Stimulated activated memory B cell treated with anti-CD40 and anti-IgM and Interleukin-4, amounts not matched to agents 10 μg/mL and 1 μg/mL and 100 μg/mL, for 72 hours (primary cell): ENCODE measurements at regions not wholly inside any gene's neighbourhood (a gene's known extent, or its start where the extent isn't known, plus 50 kb on each side); places are given as distances from the start of the nearest gene placed in this dataset.

Experiments
- ATAC-seq: fragments of 150-1000 bp; cut with Tn5 transposase; 2 replicates; pipeline ENCODE4 v1.10.0; 2021
- H3K27ac Mint-ChIP-seq: one replicate; pipeline ENCODE4 v1.8.0; 2022; ENCODE audit warnings: mild to moderate bottlenecking, mixed read lengths
- H3K27me3 Mint-ChIP-seq: one replicate; pipeline ENCODE4 v1.8.0; 2022; ENCODE audit warnings: mixed read lengths
- H3K36me3 Mint-ChIP-seq: one replicate; pipeline ENCODE4 v1.8.0; 2022; ENCODE audit warnings: mixed read lengths
- H3K4me1 Mint-ChIP-seq: one replicate; pipeline ENCODE4 v1.8.0; 2022; ENCODE audit warnings: mixed read lengths
- H3K4me3 Mint-ChIP-seq: one replicate; pipeline ENCODE4 v1.8.0; 2022; ENCODE audit warnings: mild to moderate bottlenecking, moderate library complexity, mixed read lengths
- H3K9me3 Mint-ChIP-seq: one replicate; pipeline ENCODE4 v1.8.0; 2022; ENCODE audit warnings: mixed read lengths

DNA sequence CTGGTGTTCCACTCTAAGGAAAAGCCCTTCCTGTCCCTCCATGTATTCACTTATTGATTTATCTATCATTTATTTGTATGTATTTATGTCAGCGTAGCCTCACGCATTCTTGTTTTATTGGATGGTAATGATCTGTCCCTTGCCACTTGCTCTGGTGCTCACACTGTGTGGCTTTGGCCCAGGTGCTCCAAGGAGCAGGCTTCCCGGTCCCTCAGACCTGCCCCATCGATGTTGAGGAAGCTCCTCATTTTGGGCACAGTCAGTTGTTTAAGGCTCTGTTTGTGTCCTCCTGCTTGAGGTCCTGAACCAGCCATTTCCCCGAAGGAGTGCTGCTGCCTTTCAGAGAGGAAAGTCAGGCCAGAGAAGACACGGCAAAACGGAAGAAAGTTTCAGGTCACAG is 1485.4 kb downstream of the TBC1D22A start:
- Mint-ChIP-seq H3K4me1 (no peaks in the 10 kb centered on the region), H3K27ac (no peak overlapping the region), H3K27me3 (peaks cover 30% of the 10 kb centered on the region), H3K4me3 (no peak overlapping the region), H3K36me3 (no peaks in the 10 kb centered on the region), H3K9me3 (no peaks in the 10 kb centered on the region)
- ATAC-seq = no peak

DNA sequence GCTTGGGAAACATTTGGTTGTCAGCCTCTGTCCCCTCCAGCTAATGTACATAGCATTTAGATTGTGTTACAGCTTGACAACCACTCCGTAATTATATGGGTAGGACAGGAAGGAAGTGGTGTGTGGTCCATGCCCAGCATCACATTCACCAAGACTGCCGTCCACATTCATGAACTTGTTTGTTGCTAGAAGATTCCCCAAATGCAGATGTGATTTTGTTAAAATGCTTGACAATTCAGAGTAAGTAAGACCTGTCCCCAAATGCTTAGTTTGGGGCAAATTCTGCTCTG is 1482.7 kb downstream of the TBC1D22A start:
- H3K27ac Mint-ChIP-seq = no peak overlapping the region
- ATAC-seq = no peak
- H3K9me3 Mint-ChIP-seq = no peaks in the 10 kb centered on the region

DNA sequence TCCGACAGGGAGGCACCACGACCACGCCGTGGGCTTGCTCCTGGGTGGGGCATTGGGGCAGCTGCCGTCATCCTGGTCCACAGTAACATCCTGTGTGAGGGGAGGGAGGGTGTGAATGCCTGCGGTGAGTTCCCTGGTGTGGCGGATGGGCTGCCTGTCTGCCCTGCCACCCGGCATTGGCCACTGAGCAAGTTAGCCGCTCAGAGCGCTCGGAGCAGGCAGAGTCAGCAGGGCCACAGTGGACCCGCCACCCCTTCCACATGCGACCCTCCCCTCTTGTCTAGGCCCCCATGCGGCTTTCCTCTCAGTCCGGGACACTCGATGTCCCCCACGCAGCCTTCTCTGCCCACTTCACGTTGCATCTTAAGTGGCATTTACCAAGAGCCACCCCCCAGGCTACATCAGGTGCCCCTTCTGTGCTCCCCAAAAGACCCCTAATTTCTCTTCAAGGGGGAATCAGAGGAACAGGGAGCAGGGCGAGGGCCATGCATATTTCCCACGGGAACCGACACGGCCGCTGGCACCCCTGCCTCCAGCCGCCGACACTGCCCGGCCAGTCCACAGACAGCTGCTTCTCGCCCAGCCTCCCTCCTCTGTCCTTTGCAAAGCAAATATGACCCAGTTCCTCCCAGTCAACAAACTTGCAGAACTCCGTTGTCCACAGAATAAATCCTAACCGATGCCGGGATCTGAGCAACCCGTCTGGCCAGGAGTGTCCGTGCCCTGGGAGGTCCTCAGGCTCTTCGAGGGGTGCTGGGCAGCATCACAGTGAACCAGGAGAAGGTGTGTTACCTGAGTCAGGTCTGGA is 1482.1 kb downstream of the TBC1D22A start:
- H3K4me3 Mint-ChIP-seq = no peak overlapping the region
- no peaks in the 10 kb centered on the region for H3K36me3 Mint-ChIP-seq
- H3K27me3 Mint-ChIP-seq = peaks cover 19% of the 10 kb centered on the region
- no peak overlapping the region for H3K27ac Mint-ChIP-seq
- no peaks in the 10 kb centered on the region for H3K9me3 Mint-ChIP-seq
- no peaks in the 10 kb centered on the region for H3K4me1 Mint-ChIP-seq
- no peak for ATAC-seq

More for the DNA sequence above, 1482.7 kb downstream of the TBC1D22A start:
- Mint-ChIP-seq H3K4me3 (no peak overlapping the region), H3K4me1 (no peaks in the 10 kb centered on the region), H3K27me3 (peaks cover 14% of the 10 kb centered on the region), H3K36me3 (no peaks in the 10 kb centered on the region)

DNA sequence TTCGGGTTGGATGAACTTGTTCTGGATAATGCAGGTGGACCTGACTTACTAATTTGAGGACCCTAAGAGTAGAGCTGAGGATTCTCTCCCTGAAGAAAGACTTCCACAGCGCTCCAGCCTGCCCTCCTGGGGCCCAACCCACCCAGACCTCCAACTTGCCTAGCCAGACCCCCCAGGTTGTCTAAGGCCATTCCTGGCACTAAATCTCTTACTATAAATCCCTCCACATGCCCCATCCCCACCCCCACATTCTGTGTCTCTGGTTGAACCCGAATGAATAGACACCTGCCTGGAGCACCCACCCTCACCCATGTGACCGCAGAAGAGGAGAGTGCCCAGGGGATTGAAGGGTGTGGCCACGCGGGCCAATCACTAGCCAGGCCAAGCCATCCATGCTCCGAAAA is 1480.0 kb downstream of the TBC1D22A start:
- ATAC-seq = no peak
- no peaks in the 10 kb centered on the region for H3K36me3 Mint-ChIP-seq
- H3K4me3 Mint-ChIP-seq = no peak overlapping the region
- peaks cover 5% of the 10 kb centered on the region for H3K4me1 Mint-ChIP-seq
- no peak overlapping the region for H3K27ac Mint-ChIP-seq
- peaks cover 17% of the 10 kb centered on the region for H3K27me3 Mint-ChIP-seq
- H3K9me3 Mint-ChIP-seq = no peaks in the 10 kb centered on the region

DNA sequence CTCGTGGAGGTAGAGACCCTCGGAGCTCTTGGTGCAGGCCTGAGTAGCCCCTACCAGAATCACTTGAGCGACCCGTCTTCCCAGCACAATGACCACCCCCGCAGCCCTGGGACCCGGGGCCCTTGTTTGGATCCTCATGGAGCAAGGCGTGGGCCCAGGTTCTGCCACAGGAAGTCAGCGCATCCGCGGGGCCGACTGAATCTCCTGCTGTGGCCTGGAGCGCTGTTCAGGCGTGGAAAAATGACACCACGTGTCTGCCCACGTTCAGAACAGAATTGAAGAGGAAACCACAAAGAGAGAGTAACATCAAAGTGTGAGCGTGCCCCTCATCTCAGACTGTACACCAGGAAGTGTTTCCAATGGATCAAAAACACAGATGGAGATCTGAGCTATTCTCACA is 1479.2 kb downstream of the TBC1D22A start:
- H3K27ac Mint-ChIP-seq = no peak overlapping the region
- H3K4me1 Mint-ChIP-seq = peaks cover 5% of the 10 kb centered on the region
- H3K9me3 Mint-ChIP-seq = no peaks in the 10 kb centered on the region
- peaks cover 17% of the 10 kb centered on the region for H3K27me3 Mint-ChIP-seq
- no peaks in the 10 kb centered on the region for H3K36me3 Mint-ChIP-seq
- no peak for ATAC-seq
- no peak overlapping the region for H3K4me3 Mint-ChIP-seq

DNA sequence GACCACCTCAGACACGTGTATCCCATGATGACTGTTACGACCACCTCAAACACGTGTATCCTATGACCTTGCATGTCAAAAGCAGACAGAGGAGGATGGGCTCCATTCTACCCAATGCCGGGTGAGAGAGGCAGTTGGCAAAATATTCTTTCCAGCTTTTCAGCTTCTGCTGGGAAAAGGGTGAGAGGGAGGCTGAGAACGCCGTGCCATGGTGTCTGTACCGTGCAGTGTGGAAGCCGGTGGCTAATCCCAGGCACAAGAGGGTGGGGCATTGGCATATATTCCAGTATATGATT is 1478.4 kb downstream of the TBC1D22A start:
- peaks cover 5% of the 10 kb centered on the region for H3K4me1 Mint-ChIP-seq
- no peak overlapping the region for H3K27ac Mint-ChIP-seq
- no peaks in the 10 kb centered on the region for H3K36me3 Mint-ChIP-seq
- H3K9me3 Mint-ChIP-seq = no peaks in the 10 kb centered on the region
- H3K27me3 Mint-ChIP-seq = peaks cover 17% of the 10 kb centered on the region
- no peak overlapping the region for H3K4me3 Mint-ChIP-seq
- ATAC-seq = no peak

DNA sequence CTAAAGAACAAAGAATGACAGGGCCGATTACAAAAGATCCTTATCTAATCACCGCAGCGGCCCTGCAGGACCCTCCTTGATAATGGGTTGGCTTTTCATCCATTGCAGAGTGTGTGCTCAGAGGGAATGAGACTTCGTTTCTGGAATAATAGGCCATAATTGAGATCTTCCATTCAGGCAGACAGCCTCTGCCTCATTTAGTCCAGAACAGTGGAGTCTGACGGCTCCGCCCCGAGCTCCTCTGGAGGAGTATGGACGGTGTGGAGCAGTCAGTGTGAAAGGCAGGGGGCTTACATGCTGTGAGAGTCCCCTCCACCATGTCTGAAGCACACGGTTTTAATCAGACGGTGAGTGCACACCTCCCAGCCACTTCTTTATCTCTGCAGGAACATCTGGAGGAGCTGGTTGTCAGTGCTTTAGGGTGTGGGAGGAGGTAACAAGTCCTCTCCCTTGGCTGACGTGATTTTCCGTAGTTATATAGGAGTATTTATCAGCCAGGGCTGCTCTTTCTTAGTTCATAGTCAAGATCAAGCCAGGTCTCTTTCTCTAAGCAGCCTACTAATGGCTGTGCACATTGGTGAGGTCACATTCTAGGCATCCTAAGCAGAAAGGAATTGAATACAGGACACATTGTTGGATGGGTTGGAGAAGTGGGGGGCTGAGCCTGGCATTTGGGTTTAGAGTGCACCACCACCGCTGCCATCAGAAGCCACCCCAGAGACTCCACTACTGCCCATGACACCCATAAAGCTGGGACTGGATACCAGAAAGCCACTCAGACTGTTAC is 1477.9 kb downstream of the TBC1D22A start:
- no peak overlapping the region for H3K4me3 Mint-ChIP-seq
- peaks cover under 1% of the 10 kb centered on the region for H3K36me3 Mint-ChIP-seq

DNA sequence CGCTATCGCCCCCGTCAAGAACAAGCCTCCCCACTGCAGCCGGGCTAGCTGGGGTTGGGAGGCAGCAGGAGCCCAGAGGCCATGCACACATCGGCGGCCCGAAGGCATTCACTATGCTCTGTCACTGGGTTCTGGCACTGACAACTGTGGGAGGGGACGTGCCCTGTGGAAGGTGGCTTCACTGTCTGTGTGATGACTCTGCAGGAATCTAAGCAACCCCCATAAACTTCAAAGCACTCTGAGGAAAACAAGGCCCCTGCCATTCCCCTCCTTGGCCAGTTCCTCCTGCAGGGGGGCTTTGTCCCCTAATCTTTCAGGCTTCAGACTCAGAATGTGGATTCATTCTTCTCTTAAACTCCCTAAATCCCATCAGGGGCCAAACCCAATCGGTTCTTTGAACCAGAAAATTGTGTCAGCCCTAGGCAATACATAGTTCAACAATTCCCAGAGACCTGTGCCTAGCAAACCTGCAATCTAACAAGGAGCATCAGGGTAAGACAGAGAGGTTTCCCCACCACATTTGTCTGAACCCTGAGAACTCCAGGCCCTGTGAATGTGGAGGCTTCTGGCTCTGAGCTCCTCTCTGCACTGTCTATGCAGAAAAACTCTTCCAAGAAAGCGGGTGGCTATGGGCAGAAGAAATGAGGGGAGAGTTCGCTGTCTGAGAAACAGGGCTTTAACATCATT is 1477.2 kb downstream of the TBC1D22A start:
- Mint-ChIP-seq H3K27me3 (peaks cover 27% of the 10 kb centered on the region), H3K9me3 (peaks cover 3% of the 10 kb centered on the region), H3K27ac (no peak overlapping the region), H3K4me1 (peaks cover 5% of the 10 kb centered on the region), H3K4me3 (no peak overlapping the region), H3K36me3 (peaks cover 6% of the 10 kb centered on the region)
- no peak for ATAC-seq

More for the DNA sequence above, 1477.9 kb downstream of the TBC1D22A start:
- Mint-ChIP-seq H3K27me3 (peaks cover 20% of the 10 kb centered on the region), H3K9me3 (no peaks in the 10 kb centered on the region), H3K27ac (no peak overlapping the region), H3K4me1 (peaks cover 5% of the 10 kb centered on the region)
- ATAC-seq = no peak

DNA sequence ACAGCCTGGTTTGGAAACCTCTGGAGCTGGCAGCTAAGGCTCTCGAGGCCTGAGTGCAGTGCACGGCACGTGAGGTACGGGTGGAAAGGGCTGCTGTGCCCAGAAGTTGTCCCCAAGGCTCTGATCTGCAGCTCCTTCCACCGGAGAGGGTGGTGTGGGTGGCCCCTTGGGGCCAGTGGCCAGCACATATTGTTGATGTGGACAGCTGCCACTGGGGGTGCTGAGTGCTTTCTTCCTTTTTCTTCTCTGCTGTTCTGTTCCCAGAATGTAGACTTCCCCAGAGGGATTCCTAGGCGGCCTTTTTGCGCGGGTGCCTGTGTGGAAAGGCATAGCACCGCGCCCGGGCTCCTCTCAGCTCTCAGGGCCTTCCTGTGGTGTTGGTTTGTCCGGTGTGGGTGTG is 1476.5 kb downstream of the TBC1D22A start:
- H3K27ac Mint-ChIP-seq = no peak overlapping the region
- H3K27me3 Mint-ChIP-seq = peaks cover 27% of the 10 kb centered on the region
- peaks cover 4% of the 10 kb centered on the region for H3K9me3 Mint-ChIP-seq

DNA sequence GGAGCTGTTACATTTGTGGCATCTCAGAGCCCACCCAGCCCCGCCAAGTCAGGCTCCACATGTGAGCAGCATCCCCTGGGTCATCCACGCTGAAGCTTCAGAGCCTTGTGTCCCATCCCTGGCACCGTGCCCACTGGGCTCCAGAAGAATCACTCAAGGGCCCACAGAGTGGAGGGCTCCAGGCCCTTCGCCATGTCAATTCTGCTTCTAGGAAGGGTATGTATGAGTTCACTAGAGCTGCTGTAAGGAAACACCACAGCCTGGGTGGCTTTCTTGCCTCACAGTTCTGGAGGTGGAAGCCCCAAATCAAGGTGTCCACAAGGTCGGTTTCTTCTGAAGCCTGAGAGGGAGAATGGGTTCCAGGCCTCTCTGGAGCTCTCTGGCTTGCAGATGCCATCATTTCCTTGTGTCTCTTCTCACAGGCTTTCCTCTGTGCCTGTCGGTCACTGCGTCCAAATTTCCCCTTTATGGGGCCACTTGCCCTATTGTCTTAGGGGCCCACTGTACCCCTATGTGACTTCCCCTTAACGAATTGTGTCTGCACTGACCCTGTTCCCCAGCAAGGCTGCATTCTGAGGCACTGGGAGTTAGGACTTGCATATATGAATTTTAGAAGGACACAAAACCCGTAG is 1476.0 kb downstream of the TBC1D22A start:
- ATAC-seq = no peak
- Mint-ChIP-seq H3K36me3 (peaks cover 6% of the 10 kb centered on the region), H3K27me3 (peaks cover 27% of the 10 kb centered on the region), H3K9me3 (peaks cover 9% of the 10 kb centered on the region), H3K4me3 (no peak overlapping the region), H3K27ac (no peak overlapping the region), H3K4me1 (peaks cover 5% of the 10 kb centered on the region)

More for the DNA sequence above, 1476.5 kb downstream of the TBC1D22A start:
- H3K4me1 Mint-ChIP-seq = peaks cover 5% of the 10 kb centered on the region
- ATAC-seq = no peak
- H3K4me3 Mint-ChIP-seq = no peak overlapping the region
- H3K36me3 Mint-ChIP-seq = peaks cover 6% of the 10 kb centered on the region

DNA sequence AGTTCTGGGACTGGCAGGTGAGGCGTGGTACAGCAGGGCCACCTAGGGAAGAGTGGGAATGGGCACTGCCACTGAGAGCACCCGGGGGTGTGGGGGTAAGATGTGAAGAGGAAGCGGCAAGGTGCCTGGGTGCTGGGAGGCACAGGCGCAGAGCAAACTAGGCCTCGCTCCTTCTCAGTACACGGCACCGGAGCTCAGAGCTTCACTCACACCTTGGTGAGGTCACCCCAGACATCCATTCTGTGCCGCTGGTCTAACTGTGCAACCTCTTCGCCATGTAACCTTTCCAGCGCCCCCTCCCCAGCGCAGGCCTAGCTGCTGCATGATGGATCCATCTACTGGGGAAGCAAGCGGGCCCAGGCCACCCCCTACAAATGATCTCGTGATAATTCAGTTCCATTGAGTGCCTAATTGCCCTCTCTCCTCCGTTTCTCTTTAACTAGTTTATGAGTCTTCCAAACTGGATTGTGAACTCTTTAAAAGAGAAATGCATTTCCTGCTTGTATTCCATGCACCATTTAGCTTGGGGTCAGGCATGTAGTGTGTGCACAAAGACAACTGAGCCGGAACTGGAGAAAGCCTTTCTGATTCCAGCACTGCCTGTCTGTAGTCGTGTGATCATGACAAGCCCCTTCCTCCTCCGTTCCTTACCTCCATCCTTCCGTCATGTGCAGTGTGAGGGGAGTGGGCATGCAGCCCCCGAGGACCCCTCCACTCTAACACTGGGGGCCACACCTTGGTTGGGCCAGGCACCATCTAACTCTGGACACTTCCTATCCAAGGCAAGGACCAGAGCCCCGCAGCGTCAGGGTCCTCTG is 1475.2 kb downstream of the TBC1D22A start:
- peaks cover 13% of the 10 kb centered on the region for H3K9me3 Mint-ChIP-seq
- H3K4me3 Mint-ChIP-seq = no peak overlapping the region
- peaks cover 6% of the 10 kb centered on the region for H3K36me3 Mint-ChIP-seq
- H3K27me3 Mint-ChIP-seq = peaks cover 27% of the 10 kb centered on the region
- H3K4me1 Mint-ChIP-seq = peaks cover 5% of the 10 kb centered on the region
- no peak for ATAC-seq
- no peak overlapping the region for H3K27ac Mint-ChIP-seq

DNA sequence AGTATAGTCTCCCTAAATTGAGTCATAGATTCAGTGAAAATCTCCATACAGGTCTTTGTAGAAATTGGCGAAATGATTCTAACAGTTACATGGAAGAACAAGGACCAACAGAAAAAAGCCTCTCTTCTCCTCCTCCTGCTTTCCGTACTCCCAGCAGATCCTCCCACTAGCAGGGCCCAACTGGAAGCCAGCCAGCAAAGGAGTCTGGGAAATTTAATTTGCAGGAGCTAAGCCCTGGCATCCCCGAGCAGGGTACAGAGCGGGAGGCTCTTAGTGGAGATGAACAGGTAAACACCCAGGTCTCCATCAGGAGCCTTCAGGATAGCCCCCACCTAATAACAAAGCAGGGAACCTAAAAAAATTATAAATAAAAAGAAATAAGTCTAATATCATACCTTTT is 1473.8 kb downstream of the TBC1D22A start:
- Mint-ChIP-seq H3K27me3 (peaks cover 27% of the 10 kb centered on the region), H3K27ac (no peak overlapping the region), H3K9me3 (peaks cover 21% of the 10 kb centered on the region), H3K4me3 (no peak overlapping the region), H3K4me1 (peaks cover 5% of the 10 kb centered on the region), H3K36me3 (peaks cover 6% of the 10 kb centered on the region)
- ATAC-seq = no peak

DNA sequence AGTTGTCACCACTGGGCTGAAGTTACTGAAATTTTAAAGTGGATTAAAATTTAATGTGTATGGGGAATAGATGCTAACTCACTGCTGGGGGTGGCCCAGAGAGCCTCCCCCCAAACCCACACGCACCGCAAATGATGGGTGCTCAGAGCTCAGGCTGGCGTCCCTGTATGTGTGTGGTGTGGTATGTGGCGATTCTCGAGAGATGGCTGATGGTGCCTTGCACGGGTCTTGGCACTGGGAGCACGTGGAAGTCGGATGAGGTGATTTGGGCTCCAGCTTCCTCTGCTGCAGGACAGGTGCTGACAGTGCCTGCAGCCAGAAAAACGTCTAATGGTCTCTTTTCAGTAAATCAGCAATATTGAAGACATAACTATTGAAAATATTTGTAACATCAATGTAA is 1473.3 kb downstream of the TBC1D22A start:
- Mint-ChIP-seq H3K4me1 (peaks cover 5% of the 10 kb centered on the region), H3K4me3 (no peak overlapping the region), H3K27me3 (peaks cover 27% of the 10 kb centered on the region)

DNA sequence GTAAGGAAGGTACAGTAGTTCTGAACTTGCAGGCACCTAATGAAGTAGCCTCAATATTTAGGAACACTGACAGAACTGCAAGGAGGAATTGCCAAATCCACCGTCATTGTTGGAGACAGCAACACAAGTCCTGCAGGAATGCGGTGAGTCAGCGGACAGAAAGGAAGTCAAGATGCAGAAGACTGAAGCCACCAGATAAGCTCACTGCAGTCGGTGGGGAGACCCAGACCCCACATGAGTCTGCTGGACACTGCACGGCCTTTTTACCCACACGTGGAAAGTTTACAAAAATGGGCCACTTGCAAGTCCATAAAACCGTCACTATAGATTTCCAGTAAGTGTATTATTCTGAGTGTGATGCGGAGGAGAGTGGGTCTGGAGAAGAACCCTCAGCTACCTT is 1471.6 kb downstream of the TBC1D22A start:
- H3K27ac Mint-ChIP-seq = no peak overlapping the region
- no peak overlapping the region for H3K4me3 Mint-ChIP-seq
- peaks cover 21% of the 10 kb centered on the region for H3K9me3 Mint-ChIP-seq
- peaks cover 6% of the 10 kb centered on the region for H3K36me3 Mint-ChIP-seq
- H3K27me3 Mint-ChIP-seq = peaks cover 13% of the 10 kb centered on the region
- no peak for ATAC-seq
- H3K4me1 Mint-ChIP-seq = peaks cover 1% of the 10 kb centered on the region

More for the DNA sequence above, 1473.3 kb downstream of the TBC1D22A start:
- H3K27ac Mint-ChIP-seq = no peak overlapping the region
- H3K9me3 Mint-ChIP-seq = peaks cover 21% of the 10 kb centered on the region
- peaks cover 6% of the 10 kb centered on the region for H3K36me3 Mint-ChIP-seq
- no peak for ATAC-seq
